Astrocyte (in vitro differentiated cells and primary cell): ENCODE measurements at regions not wholly inside any gene's neighbourhood (a gene's known extent, or its start where the extent isn't known, plus 50 kb on each side); places are given as distances from the start of the nearest gene placed in this dataset.
"Not testable (repeated sequence)": the region's sequence is repeated elsewhere in the genome, so short reads cannot be mapped to it uniquely, and the experiment has no call there.

Experiments used
- DNase-seq: peaks from one replicate; pipeline ENCODE4 v3.0.0-alpha.2; 2010; ENCODE audit warnings: low read depth
- FAIRE-seq: peaks from 2 replicates; lab custom pipeline; 2011; peaks lifted over from hg19 to GRCh38; lab: Jason Lieb, UNC
- H2AFZ ChIP-seq: 2 replicates; pipeline ENCODE4 v1.6.0; 2012; ENCODE audit warnings: low read depth, low read length, inconsistent platforms
- H3K27ac ChIP-seq: 2 replicates; pipeline ENCODE4 v1.5.1; 2011; ENCODE audit warnings: low read depth, low read length, inconsistent platforms
- H3K27me3 ChIP-seq: 2 replicates; pipeline ENCODE4 v1.6.0; 2011; ENCODE audit warnings: low read length, inconsistent platforms; ENCODE audit not compliant: insufficient read depth
- H3K36me3 ChIP-seq: 2 replicates; pipeline ENCODE4 v1.5.1; 2011; ENCODE audit warnings: low read length, inconsistent platforms; ENCODE audit not compliant: insufficient read depth
- H3K4me1 ChIP-seq: 2 replicates; pipeline ENCODE4 v1.5.1; 2011; ENCODE audit warnings: low read length, inconsistent platforms; ENCODE audit not compliant: insufficient read depth
- H3K4me2 ChIP-seq: 2 replicates; pipeline ENCODE4 v1.6.0; 2012; ENCODE audit warnings: low read length, inconsistent platforms
- H3K4me3 ChIP-seq: 2 replicates; pipeline ENCODE4 v1.5.1; 2011; ENCODE audit warnings: low read depth, mild to moderate bottlenecking, low read length, inconsistent platforms; ENCODE audit not compliant: insufficient read depth
- H3K79me2 ChIP-seq: 2 replicates; pipeline ENCODE4 v1.6.0; 2012; ENCODE audit warnings: mild to moderate bottlenecking, low read length, inconsistent platforms; ENCODE audit not compliant: insufficient read depth
- H3K9ac ChIP-seq: 2 replicates; pipeline ENCODE4 v1.6.0; 2012; ENCODE audit warnings: mild to moderate bottlenecking, low read length, inconsistent platforms
- H3K9me3 ChIP-seq: 2 replicates; pipeline ENCODE4 v1.5.1; 2012; ENCODE audit warnings: low read depth, mild to moderate bottlenecking, low read length, inconsistent platforms; ENCODE audit not compliant: insufficient read depth
- H4K20me1 ChIP-seq: 2 replicates; pipeline ENCODE4 v1.6.0; 2012; ENCODE audit warnings: low read length, inconsistent platforms; ENCODE audit not compliant: insufficient read depth
- H3K27ac Mint-ChIP-seq: one replicate; pipeline ENCODE4 v1.8.0; 2021; ENCODE audit warnings: mild to moderate bottlenecking, mixed read lengths; ENCODE audit not compliant: unreplicated experiment
- H3K27me3 Mint-ChIP-seq: one replicate; pipeline ENCODE4 v1.8.0; 2021; ENCODE audit warnings: low read depth, mixed read lengths; ENCODE audit not compliant: unreplicated experiment
- H3K36me3 Mint-ChIP-seq: one replicate; pipeline ENCODE4 v1.8.0; 2021; ENCODE audit warnings: low read depth, mixed read lengths; ENCODE audit not compliant: unreplicated experiment
- H3K4me1 Mint-ChIP-seq: one replicate; pipeline ENCODE4 v1.8.0; 2021; ENCODE audit warnings: low read depth, mixed read lengths; ENCODE audit not compliant: unreplicated experiment
- H3K4me3 Mint-ChIP-seq: one replicate; pipeline ENCODE4 v1.8.0; 2021; ENCODE audit warnings: mild to moderate bottlenecking, moderate library complexity, mixed read lengths; ENCODE audit not compliant: unreplicated experiment
- H3K9me3 Mint-ChIP-seq: one replicate; pipeline ENCODE4 v1.8.0; 2021; ENCODE audit warnings: mild to moderate bottlenecking, mixed read lengths; ENCODE audit not compliant: unreplicated experiment
- CTCF ChIP-seq: IDR thresholded peaks from 2 replicates; pipeline ENCODE4 v1.5.1; 2011; ENCODE audit warnings: low read depth, mild to moderate bottlenecking, inconsistent platforms, low read length, moderate library complexity; ENCODE audit not compliant: insufficient read depth
- EZH2 ChIP-seq: IDR thresholded peaks from 2 replicates; pipeline ENCODE4 v1.6.1; 2012; ENCODE audit warnings: mild to moderate bottlenecking, low read length, inconsistent platforms; ENCODE audit not compliant: insufficient read depth

GRCh38 chr12:61290473-61290872 is 969.7 kb upstream of the USP15 start:
- peaks cover 3% of the 10 kb centered on the region for H3K36me3 Mint-ChIP-seq
- Histone ChIP-seq H2AFZ (no peak overlapping the region), H3K9me3 (peaks cover 6% of the 10 kb centered on the region), H3K27ac (no peak overlapping the region), H3K36me3 (no peaks in the 10 kb centered on the region), H3K9ac (no peak overlapping the region), H3K4me3 (no peak overlapping the region), H3K4me2 (no peak overlapping the region), H4K20me1 (no peaks in the 10 kb centered on the region), H3K4me1 (no peaks in the 10 kb centered on the region), H3K79me2 (no peaks in the 10 kb centered on the region), H3K27me3 (no peaks in the 10 kb centered on the region)
- peaks cover 21% of the 10 kb centered on the region for H3K9me3 Mint-ChIP-seq
- H3K27me3 Mint-ChIP-seq, result no peaks in the 10 kb centered on the region
- peaks cover 12% of the 10 kb centered on the region for H3K4me1 Mint-ChIP-seq
- FAIRE-seq (no peak), DNase-seq (no peak)
- H3K27ac Mint-ChIP-seq, result no peak overlapping the region
- no peak overlapping the region for H3K4me3 Mint-ChIP-seq
- TF ChIP-seq EZH2 (no peak), CTCF (no peak)

- Histone ChIP-seq H2AFZ (no peak overlapping the region), H3K4me3 (no peak overlapping the region), H3K27me3 (no peaks in the 10 kb centered on the region), H4K20me1 (no peaks in the 10 kb centered on the region), H3K36me3 (no peaks in the 10 kb centered on the region), H3K27ac (no peak overlapping the region), H3K9ac (no peak overlapping the region), H3K4me2 (no peak overlapping the region), H3K79me2 (no peaks in the 10 kb centered on the region), H3K9me3 (peaks cover 6% of the 10 kb centered on the region), H3K4me1 (no peaks in the 10 kb centered on the region)
- DNase-seq (no peak), FAIRE-seq (no peak)
- peaks cover 20% of the 10 kb centered on the region for H3K9me3 Mint-ChIP-seq
- no peaks in the 10 kb centered on the region for H3K27me3 Mint-ChIP-seq
- no peak overlapping the region for H3K4me3 Mint-ChIP-seq
- no peak overlapping the region for H3K27ac Mint-ChIP-seq
- peaks cover 12% of the 10 kb centered on the region for H3K4me1 Mint-ChIP-seq
- H3K36me3 Mint-ChIP-seq, result peaks cover 3% of the 10 kb centered on the region
- TF ChIP-seq CTCF (no peak), EZH2 (no peak)
Measured at GRCh38 chr12:61291647-61292046, 968.6 kb upstream of the USP15 start.

- H3K27me3 Mint-ChIP-seq, H3K27ac ChIP-seq, H3K9me3 ChIP-seq, H3K9me3 Mint-ChIP-seq, H3K36me3 Mint-ChIP-seq, H3K79me2 ChIP-seq, H4K20me1 ChIP-seq, H3K4me3 ChIP-seq, H3K27me3 ChIP-seq, H2AFZ ChIP-seq, FAIRE-seq, H3K4me1 ChIP-seq, H3K4me2 ChIP-seq, H3K36me3 ChIP-seq, DNase-seq, H3K9ac ChIP-seq, H3K4me3 Mint-ChIP-seq, H3K27ac Mint-ChIP-seq: not testable (repeated sequence)
- H3K4me1 Mint-ChIP-seq, result peaks cover 12% of the 10 kb centered on the region
Measured at GRCh38 chr12:61294011-61294410, 966.2 kb upstream of the USP15 start.
